NOMO-1 treated with dmso at 0.1 percent for 144 hours (cell line): ENCODE measurements at regions not wholly inside any gene's neighbourhood (a gene's known extent, or its start where the extent isn't known, plus 50 kb on each side); places are given as distances from the start of the nearest gene placed in this dataset.

Source experiments
- DNase-seq: peaks from one replicate; lab custom pipeline; 2025; ENCODE audit not compliant: unreplicated experiment; lab: John Stamatoyannopoulos, UW

- no peak for DNase-seq
These were observed 65.2 kb upstream of the RSPO3 start for GRCh38 chr6:127053032-127053874.

- no peak for DNase-seq
These were observed 64.6 kb upstream of the RSPO3 start for GRCh38 chr6:127053875-127054235.

GRCh38 chr6:127058027-127058426, 60.4 kb upstream of the RSPO3 start:
- no peak for DNase-seq

- no peak for DNase-seq
These were observed 59.5 kb upstream of the RSPO3 start for GRCh38 chr6:127058936-127059335.
